NCI-H2029 treated with DMSO at 0.1 percent for 48 hours (cell line): ENCODE measurements at regions not wholly inside any gene's neighbourhood (a gene's known extent, or its start where the extent isn't known, plus 50 kb on each side); places are given as distances from the start of the nearest gene placed in this dataset.
"Not testable (repeated sequence)": the region's sequence is repeated elsewhere in the genome, so short reads cannot be mapped to it uniquely, and the experiment has no call there.

Experiments
- DNase-seq: peaks from one replicate; lab custom pipeline; 2025; lab: John Stamatoyannopoulos, UW

- no peak for DNase-seq
Measured at GRCh38 chr4:155591738-155592143, 74.9 kb upstream of the GUCY1A1 start.

DNA sequence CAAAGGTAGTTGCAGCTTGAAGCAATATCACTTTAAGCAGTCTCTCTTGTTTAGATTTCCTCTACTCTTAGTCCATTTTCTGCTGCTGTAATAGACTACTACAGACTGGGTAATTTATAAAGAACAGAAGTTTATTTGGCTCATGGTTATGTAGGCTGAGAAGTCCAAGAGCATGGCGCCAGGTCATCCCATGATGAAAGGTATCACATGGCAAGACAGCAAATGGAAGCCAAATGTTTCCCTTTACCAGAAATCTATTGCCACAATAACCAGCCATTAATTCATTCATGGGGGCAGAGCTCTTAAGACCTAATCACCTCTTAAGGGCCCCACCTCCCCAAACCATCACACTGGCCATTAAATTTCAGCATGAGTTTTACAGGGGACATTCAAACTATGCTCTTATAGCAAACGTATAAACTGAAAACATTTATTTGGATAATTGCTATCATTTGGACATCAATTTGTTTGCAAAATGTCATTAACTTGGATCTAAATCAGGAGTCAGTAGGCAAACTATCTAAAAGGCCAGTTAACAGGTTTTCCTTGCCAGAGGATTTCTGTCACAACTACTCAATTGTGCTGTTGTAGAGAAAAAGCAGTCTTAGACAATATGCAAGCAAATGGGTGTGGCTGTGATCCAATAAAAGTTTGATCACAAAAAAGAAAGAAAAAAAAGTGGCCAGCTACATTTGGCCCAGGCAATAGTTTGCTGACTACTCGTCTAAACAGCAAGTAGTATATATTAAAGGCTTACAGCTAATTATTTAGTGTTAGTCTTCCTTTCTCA lies 75.7 kb upstream of the GUCY1A1 start:
- no peak for DNase-seq

DNA sequence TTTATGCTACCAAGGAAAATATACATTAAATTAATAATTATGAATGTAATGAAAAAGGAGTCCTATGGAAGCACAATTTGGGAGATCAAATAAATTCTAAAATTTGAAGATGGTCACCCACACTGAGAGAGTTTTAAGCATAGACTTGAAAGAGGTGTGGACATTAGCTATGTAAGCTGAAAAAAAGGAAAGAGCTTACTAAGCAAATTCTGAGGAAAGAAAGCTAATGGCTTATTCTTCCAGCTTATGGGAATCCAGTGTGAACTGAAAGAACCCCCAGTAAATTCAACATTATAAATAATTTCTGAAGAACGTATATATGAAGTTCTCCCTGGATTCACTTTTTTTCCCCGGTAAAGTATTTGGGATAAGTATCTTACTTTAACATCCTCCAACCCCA lies 78.2 kb upstream of the GUCY1A1 start:
- no peak for DNase-seq

DNA sequence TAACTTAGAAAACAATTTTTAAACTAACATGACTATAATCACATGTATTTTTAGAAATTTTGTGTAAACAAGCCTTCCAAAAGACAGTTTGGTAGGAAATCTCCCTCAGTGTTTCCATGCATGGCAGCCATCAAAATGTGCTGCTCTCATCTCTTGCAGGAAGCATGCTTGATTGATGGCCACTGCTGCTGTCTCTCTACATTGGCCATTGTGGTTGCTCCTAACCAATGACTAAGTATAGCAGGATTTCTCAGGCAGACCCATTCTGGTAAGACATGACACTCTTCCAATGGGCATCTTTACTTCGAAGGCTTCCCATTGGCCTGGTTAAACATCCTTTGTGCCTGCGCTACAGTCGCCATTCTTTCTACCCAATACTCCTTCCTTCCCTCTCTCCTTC lies 78.9 kb upstream of the GUCY1A1 start:
- DNase-seq, result no peak

DNA sequence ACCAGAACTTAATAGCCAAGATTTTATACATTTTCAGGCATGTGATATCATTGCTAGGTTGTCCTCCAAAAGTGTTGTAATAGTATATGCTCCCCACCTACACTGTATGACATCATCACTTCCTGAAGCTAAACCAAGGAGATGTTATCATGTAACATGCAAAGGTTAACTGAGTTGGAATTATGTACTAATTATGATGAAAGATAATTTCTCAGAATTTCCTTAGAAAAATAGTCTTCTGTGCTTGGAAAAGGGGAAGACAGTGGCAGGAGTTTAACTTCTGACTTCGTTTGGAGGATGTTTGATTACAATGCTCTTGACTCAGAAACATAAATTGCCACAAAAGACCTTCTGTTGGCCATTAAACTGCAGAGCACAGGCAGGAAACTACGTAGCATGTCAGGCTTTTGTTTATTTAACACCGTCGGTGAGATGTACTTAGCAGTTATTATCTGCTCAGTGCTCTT lies 83.6 kb upstream of the GUCY1A1 start:
- DNase-seq, result peak; percentile 51

- no peak for DNase-seq
Measured at GRCh38 chr4:155582041-155582440, 84.6 kb upstream of the GUCY1A1 start.

DNA sequence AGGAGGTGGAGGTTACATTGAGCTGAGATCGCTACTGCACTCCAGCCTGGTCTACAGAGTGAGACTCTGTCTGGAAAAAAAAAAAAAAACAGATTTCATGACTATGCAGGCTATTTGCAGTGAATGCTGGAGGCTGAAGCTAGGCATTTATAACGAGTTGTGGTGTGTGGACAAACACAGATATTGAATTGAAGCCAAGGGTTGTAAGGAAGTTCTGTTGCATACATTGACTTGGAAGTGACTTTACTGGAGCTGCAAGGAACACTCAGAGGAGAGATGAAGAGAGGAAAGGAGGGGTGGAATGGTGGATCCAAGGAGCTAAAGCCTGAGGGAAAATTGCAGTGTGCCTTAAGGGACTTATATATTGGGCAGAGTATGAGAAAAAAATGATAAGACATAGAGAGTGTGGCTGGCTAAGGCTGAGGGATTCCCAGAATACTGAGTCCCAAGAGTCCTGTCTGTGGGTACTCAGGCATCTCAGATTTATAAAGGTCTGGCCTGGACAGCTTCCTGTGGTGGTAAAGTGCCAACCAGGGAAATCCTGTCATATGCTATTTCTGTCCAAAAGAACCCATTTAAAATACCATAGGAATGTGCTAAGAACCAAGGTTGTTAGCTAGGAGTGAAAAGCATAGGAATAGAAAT lies 87.8 kb upstream of the GUCY1A1 start:
- DNase-seq, result no peak

DNA sequence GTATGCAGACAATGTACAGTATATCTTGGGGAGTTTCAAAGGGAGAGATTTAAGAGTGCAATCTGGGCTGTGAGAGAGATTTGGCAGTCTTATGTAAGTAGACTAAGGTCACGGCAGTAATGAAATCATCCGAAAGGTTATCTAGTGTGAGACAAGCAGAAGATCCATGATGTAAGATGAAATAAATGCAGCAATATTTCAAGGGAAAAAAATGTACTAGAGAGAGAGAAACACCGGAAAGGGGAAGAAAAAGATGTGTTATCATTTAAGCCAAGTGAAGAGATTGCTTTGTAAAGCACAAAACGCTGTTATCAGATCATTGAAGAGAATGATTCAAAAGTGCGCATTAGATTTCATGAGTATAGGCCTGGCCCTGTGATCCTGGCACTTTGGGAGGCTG lies 88.4 kb upstream of the GUCY1A1 start:
- DNase-seq, result no peak

- not testable (repeated sequence) for DNase-seq
Measured at GRCh38 chr4:155574329-155574728, 92.3 kb upstream of the GUCY1A1 start.

- no peak for DNase-seq
Measured at GRCh38 chr4:155573126-155573525, 93.5 kb upstream of the GUCY1A1 start.

DNA sequence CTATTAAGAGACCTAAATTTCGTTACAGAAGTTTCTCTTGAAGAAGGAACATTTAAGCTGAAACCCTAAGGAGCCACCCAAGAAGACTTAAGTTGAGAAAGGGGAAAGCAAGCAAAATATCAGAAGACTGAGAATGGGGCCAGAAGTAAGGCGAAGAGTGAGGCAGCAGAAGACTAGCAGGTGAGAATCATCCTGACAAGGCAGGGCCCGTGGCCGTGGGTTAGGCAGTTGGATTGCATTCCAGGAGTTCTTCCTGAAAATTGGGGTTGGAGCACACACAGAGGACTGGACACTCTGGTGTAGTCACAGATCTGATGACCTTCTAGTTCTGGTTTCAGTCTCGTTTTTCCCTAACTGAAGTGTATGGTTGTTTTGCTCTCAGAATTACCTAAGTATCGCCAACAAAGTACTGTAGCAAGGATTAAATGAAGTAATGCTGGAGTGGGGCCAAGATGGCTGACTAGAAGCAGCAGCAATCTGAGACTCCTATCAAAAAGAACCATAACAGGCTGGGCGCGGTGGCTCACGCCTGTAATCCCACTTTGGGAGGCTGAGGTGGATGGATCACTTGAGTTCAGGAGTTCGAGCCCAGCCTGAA lies 94.4 kb upstream of the GUCY1A1 start:
- DNase-seq, result no peak

DNA sequence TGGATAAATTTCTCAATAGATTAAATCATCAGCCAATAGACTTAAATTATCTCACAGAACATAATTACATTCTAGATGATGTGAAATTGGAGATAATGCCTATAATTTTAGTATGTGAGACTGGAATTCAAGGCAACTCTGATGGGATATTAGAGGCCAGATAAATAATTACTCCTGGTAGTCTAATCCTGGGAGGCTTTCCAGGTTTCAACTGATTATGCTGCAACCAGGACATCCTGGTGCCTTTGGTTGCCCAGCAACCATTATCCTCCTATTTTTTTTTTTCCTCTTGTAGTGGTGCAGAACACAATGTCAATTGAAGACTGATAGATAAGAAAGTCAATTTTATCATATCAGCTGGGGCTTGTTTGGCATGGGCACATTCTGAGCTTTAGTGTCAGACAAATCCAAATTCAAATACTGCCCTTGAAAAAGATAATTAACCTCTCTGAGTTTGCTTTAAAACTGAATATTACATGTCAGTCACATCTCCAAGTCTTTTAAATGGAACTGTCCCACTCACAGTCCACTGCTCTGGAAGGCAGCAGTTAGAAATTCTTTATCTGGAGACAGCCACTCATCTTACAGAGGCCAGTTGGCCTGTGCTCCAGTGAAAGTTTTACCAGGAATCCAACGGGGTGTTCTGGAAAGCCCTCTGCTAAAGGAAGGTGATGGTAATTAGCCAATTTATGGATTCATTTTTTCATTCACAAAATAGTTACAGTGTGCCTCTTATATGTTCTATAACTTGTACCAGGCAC lies 95.3 kb upstream of the GUCY1A1 start:
- DNase-seq, result no peak

GRCh38 chr4:155570661-155571060 lies 96.0 kb upstream of the GUCY1A1 start:
- no peak for DNase-seq

GRCh38 chr4:155569960-155570515 lies 96.6 kb upstream of the GUCY1A1 start:
- no peak for DNase-seq

DNA sequence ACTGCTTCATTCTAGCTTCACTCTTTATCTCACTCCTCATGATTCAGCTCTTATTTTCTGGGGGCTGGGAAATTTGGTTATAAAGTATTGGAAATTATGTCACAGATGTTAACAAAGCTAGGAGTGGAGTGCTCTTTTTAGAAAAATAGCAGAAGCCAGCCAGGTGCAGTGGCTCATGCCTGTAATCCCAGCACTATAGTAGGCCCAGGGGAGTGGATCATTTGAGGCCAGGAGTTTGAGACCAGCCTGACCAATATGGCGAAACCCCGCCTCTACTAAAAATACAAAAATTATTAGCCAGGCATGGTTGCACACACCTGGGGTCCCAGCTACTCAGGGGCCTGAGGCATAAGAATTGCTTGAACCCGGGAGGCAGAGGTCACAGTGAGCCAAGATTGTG lies 97.2 kb upstream of the GUCY1A1 start:
- DNase-seq, result no peak

- DNase-seq, result no peak
Measured at GRCh38 chr4:155568641-155569220, 97.9 kb upstream of the GUCY1A1 start.

DNA sequence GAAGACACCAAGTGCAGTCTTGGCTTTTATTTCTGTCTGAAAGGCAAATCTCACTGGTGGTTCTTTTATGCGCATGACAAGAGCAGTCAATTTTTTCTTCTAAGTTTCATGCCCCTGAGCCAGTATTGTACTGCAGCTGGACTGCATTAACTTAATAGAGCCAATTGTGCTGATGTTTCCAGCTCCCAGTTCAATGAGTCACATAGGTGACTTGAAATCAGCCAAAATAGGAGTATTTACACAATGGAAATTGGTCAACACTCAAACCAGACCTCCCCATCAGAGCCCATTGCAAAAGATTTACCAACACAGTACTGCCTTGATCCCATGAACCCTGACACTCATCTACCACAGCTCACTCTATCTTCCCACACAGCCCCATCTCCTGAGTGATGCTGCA lies 100.3 kb upstream of the GUCY1A1 start:
- DNase-seq, result no peak

DNA sequence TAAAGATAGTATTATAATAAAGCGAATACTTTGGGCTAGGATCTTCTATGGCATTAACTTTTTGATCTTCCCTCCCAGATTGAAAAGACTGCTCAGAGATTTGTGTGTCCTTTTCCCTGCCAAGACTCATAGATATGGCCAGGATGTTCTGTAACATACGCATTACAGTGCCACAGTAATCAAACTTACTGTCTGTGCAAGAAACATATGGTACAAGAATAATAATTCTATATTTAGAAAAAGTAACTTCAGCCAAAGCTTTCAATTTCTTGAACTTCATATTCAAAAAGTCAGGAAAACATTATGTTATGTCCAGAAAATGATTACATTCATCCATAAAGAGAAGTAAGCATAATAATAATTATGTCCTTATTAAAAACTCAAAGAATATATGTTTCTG lies 100.9 kb upstream of the GUCY1A1 start:
- DNase-seq, result no peak

- DNase-seq, result no peak
Measured at GRCh38 chr4:155565330-155565729, 101.3 kb upstream of the GUCY1A1 start.

- DNase-seq, result no peak
Measured at GRCh38 chr4:155564880-155565279, 101.8 kb upstream of the GUCY1A1 start.

GRCh38 chr4:155564086-155564485 lies 102.6 kb upstream of the GUCY1A1 start:
- DNase-seq, result no peak

DNA sequence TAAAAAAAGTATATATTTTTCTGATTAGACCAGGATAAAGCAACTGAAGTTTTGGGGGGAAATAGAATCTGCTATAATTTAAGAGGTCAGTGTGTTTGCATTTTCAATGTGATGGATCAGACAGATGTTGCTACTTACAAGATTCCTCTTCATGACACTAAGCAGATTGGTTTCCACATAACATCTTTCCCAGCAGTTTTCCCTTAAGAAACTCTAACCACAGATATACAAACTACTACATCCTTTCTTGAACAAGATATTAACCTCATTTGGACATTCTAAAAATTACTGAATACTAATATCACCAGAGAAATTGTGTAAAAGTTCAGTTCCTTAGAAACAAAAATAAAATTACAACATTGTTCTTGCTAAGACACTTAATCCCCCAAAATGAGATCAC lies 106.7 kb upstream of the GUCY1A1 start:
- DNase-seq, result no peak
